Liver (tissue), 8 donors: ENCODE measurements at regions not wholly inside any gene's neighbourhood (a gene's known extent, or its start where the extent isn't known, plus 50 kb on each side); places are given as distances from the start of the nearest gene placed in this dataset.
A peak's percentile ranks its signal among the peaks of the same experiment; 100 is the strongest.

Experiments used
- DNase-seq: peaks from one replicate; pipeline ENCODE4 v3.0.0-alpha.2; 2017; ENCODE audit warnings: low spot score
- H3K27ac ChIP-seq, 2 donors: one replicate each; pipeline ENCODE4 v1.7.0; 2013; ENCODE audit warnings: inconsistent platforms in 2 of 2, low read length in 2 of 2, control low read depth in 1 of 2, low read depth in 1 of 2, mild to moderate bottlenecking in 1 of 2
- H3K27me3 ChIP-seq, 4 donors: one replicate each; pipeline versions ENCODE4 v1.6.1 to v1.7.0; 2013; ENCODE audit warnings: low read length in 3 of 4, inconsistent platforms in 1 of 4, mild to moderate bottlenecking in 1 of 4, moderate library complexity in 1 of 4; ENCODE audit not compliant: control insufficient read depth in 4 of 4, insufficient read depth in 4 of 4
- H3K36me3 ChIP-seq, 4 donors: one replicate each; pipeline versions ENCODE4 v1.6.1 to v1.7.0; 2013; ENCODE audit warnings: low read length in 3 of 4, mild to moderate bottlenecking in 3 of 4, low read depth in 1 of 4, moderate library complexity in 1 of 4; ENCODE audit not compliant: control insufficient read depth in 4 of 4, insufficient read depth in 3 of 4
- H3K4me1 ChIP-seq, 4 donors: one replicate each; pipeline versions ENCODE4 v1.6.1 to v1.7.0; 2013; ENCODE audit warnings: low read length in 3 of 4, mild to moderate bottlenecking in 3 of 4, moderate library complexity in 1 of 4; ENCODE audit not compliant: control insufficient read depth in 4 of 4, insufficient read depth in 4 of 4
- H3K4me3 ChIP-seq, 3 donors: one replicate each; pipeline versions ENCODE4 v1.6.1 to v1.7.0; 2013; ENCODE audit warnings: low read length in 3 of 3, control low read depth in 1 of 3, low read depth in 1 of 3, mild to moderate bottlenecking in 1 of 3
- H3K9ac ChIP-seq, 2 donors: one replicate each; pipeline ENCODE4 v1.7.0; 2013; ENCODE audit warnings: low read length in 2 of 2, mild to moderate bottlenecking in 2 of 2, moderate library complexity in 2 of 2, control low read depth in 1 of 2, low read depth in 1 of 2
- H3K9me3 ChIP-seq, 4 donors: one replicate each; pipeline versions ENCODE4 v1.6.1 to v1.7.0; 2013; ENCODE audit warnings: low read length in 3 of 4; ENCODE audit not compliant: control insufficient read depth in 4 of 4
- CTCF ChIP-seq: fragments of 150-350 bp; IDR thresholded peaks from 2 replicates; pipeline ENCODE4 v1.5.1; 2017; ENCODE audit warnings: improper control_type of control experiment, low read depth, low read length; ENCODE audit not compliant: missing input control
- EGR1 ChIP-seq, 2 donors: IDR thresholded peaks; 2 replicates each; pipeline ENCODE4 v1.6.1; 2016 to 2018; ENCODE audit warnings: antibody characterized with exemption in 2 of 2, low read depth in 2 of 2
- FOXA2 ChIP-seq: IDR thresholded peaks from 2 replicates; pipeline ENCODE4 v1.6.1; 2016; ENCODE audit warnings: antibody characterized with exemption
- HNF4G ChIP-seq: IDR thresholded peaks from 2 replicates; pipeline ENCODE4 v1.6.1; 2016; ENCODE audit warnings: antibody characterized with exemption
- JUND ChIP-seq, 2 donors: IDR thresholded peaks; 2 replicates each; pipeline ENCODE4 v1.6.1; 2016; ENCODE audit warnings: antibody characterized with exemption in 2 of 2
- NR2F2 ChIP-seq: IDR thresholded peaks from 2 replicates; pipeline ENCODE4 v1.6.1; 2016; ENCODE audit warnings: antibody characterized with exemption
- RXRA ChIP-seq, 2 donors: IDR thresholded peaks; 2 replicates each; pipeline ENCODE4 v1.6.1; 2017 to 2018; ENCODE audit warnings: antibody characterized with exemption in 2 of 2, mild to moderate bottlenecking in 1 of 2
- YY1 ChIP-seq: IDR thresholded peaks from 2 replicates; pipeline ENCODE4 v1.6.1; 2016; ENCODE audit warnings: antibody characterized with exemption, mild to moderate bottlenecking
- WGBS: extraction: QIAGEN DNeasy Blood & Tissue Kit; methylation state at CpG from one replicate; pipeline ENCODE4 v1.1.7; 2013; 5-methylcytosine and 5-hydroxymethylcytosine counted together
- TF ChIP-seq, protein P1 (sequence below): IDR thresholded peaks from 2 replicates; pipeline ENCODE4 v1.6.1; 2016; ENCODE audit warnings: antibody characterized with exemption
- TF ChIP-seq, protein P2 (sequence below): IDR thresholded peaks from 2 replicates; pipeline ENCODE4 v1.6.1; 2016; ENCODE audit warnings: antibody characterized with exemption
- donor health status: healthy.
- donor health status: healthy.
- donor health status: healthy.
- donor health status: healthy.
- donor health status: healthy.

GRCh38 chr2:89831641-89832498, 1140.4 kb downstream of the RPIA start:
- DNase-seq: no peak
- WGBS: 58% methylated on average over 17 of the region's 17 CpGs
- Histone ChIP-seq H3K27me3 (no peaks in the 10 kb centered on the region), H3K9me3 (peaks cover 1 to 27% (median 7%) of the 10 kb centered on the region in 4 donors), H3K4me1 (no peaks in the 10 kb centered on the region), H3K36me3 (no peaks in the 10 kb centered on the region), H3K27ac (no peak overlapping the region), H3K4me3 (peak overlapping the region in 1 of 3 donors; percentile 27), H3K9ac (no peak overlapping the region)
- no peak for TF ChIP-seq RXRA (IDR thresholded peaks at IDR 0.05)
- TF ChIP-seq NR2F2: no peak
- TF ChIP-seq, protein P1, sequence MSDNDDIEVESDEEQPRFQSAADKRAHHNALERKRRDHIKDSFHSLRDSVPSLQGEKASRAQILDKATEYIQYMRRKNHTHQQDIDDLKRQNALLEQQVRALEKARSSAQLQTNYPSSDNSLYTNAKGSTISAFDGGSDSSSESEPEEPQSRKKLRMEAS: no peak
- TF ChIP-seq FOXA2: no peak
- no peak for TF ChIP-seq EGR1 (IDR thresholded peaks at IDR 0.05; ENCODE audit: low read depth in 2 of 2)
- no peak for TF ChIP-seq CTCF
- TF ChIP-seq JUND (IDR thresholded peaks at IDR 0.05): no peak

- Histone ChIP-seq H3K4me3 (peak overlapping the region in 1 of 3 donors; percentile 2), H3K27ac (no peak overlapping the region), H3K36me3 (no peaks in the 10 kb centered on the region), H3K4me1 (no peaks in the 10 kb centered on the region), H3K9me3 (peaks cover 0 to 26% (median 8%) of the 10 kb centered on the region in 4 donors), H3K27me3 (no peaks in the 10 kb centered on the region), H3K9ac (no peak overlapping the region)
- 67% methylated on average over 12 of the region's 12 CpGs for whole genome bisulfite sequencing
- DNase-seq: no peak
- TF ChIP-seq, protein P2, sequence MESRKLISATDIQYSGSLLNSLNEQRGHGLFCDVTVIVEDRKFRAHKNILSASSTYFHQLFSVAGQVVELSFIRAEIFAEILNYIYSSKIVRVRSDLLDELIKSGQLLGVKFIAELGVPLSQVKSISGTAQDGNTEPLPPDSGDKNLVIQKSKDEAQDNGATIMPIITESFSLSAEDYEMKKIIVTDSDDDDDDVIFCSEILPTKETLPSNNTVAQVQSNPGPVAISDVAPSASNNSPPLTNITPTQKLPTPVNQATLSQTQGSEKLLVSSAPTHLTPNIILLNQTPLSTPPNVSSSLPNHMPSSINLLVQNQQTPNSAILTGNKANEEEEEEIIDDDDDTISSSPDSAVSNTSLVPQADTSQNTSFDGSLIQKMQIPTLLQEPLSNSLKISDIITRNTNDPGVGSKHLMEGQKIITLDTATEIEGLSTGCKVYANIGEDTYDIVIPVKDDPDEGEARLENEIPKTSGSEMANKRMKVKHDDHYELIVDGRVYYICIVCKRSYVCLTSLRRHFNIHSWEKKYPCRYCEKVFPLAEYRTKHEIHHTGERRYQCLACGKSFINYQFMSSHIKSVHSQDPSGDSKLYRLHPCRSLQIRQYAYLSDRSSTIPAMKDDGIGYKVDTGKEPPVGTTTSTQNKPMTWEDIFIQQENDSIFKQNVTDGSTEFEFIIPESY: no peak
- TF ChIP-seq CTCF (no peak), JUND (IDR thresholded peaks at IDR 0.05) (no peak), NR2F2 (no peak), HNF4G (no peak), YY1 (no peak), RXRA (IDR thresholded peaks at IDR 0.05) (no peak)
- TF ChIP-seq, protein P1: no peak
Observed at GRCh38 chr2:89833116-89833779, 1141.8 kb downstream of the RPIA start.
